ENCODE measurements at regions not wholly inside any gene's neighbourhood (a gene's known extent, or its start where the extent isn't known, plus 50 kb on each side); places are given as distances from the start of the nearest gene placed in this dataset.

- TF ChIP-seq CTCF (IDR thresholded peaks at IDR 0.05) (no peak), POLR2AphosphoS5 (IDR thresholded peaks at IDR 0.05) (no peak), POLR2A (IDR thresholded peaks at IDR 0.05) (no peak)
- Histone ChIP-seq H3K9me3 (no peaks in the 10 kb centered on the region), H3K27me3 (no peaks in the 10 kb centered on the region), H3K27ac (no peak overlapping the region), H3K4me3 (no peak overlapping the region), H3K4me1 (no peaks in the 10 kb centered on the region), H3K36me3 (no peaks in the 10 kb centered on the region)
- no peak for DNase-seq (ENCODE audit: low spot score in 2 of 2)
- intact Hi-C loops (cut with DNase I; ENCODE audit: low total_unique reads) = no loop called here
Observed at GRCh38 chr4:27616166-27616565, 755.5 kb downstream of the STIM2 start.

- Histone ChIP-seq H3K36me3 (no peaks in the 10 kb centered on the region), H3K27me3 (no peaks in the 10 kb centered on the region), H3K9me3 (no peaks in the 10 kb centered on the region), H3K4me3 (no peak overlapping the region), H3K27ac (no peak overlapping the region), H3K4me1 (no peaks in the 10 kb centered on the region)
- DNase-seq (ENCODE audit: low spot score in 2 of 2) = no peak
- intact Hi-C loops (cut with DNase I; ENCODE audit: low total_unique reads) = no loop called here
- TF ChIP-seq POLR2AphosphoS5 (IDR thresholded peaks at IDR 0.05) (no peak), CTCF (IDR thresholded peaks at IDR 0.05) (no peak), POLR2A (IDR thresholded peaks at IDR 0.05) (no peak)
Observed at GRCh38 chr4:27619435-27619834, 758.8 kb downstream of the STIM2 start.

DNA sequence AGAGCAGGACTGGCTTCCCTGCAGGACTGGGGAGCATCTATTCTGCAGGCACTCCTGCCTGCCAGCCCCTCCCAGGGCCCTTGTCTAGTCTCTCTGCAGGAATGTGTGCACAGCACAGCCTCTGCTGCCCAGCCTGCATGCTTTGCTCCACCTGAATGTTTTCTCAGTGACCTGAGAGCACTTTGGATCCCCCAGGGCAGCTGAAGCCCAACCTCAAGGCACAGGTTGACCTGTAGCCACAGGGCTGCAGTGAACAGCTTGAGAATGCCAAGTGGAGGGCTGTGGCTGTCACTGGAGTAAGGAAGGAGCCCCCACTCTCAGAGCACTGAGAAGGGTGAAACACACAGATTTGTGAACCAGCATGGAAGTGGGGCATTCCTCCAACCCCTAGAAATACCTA lies 760.2 kb downstream of the STIM2 start:
- no peaks in the 10 kb centered on the region for H3K9me3 ChIP-seq
- H3K4me3 ChIP-seq = no peak overlapping the region
- intact Hi-C loops (cut with DNase I; ENCODE audit: low total_unique reads) = no loop called here
- no peak overlapping the region for H3K27ac ChIP-seq
- DNase-seq (ENCODE audit: low spot score in 2 of 2) = no peak
- H3K4me1 ChIP-seq = no peaks in the 10 kb centered on the region
- H3K27me3 ChIP-seq = no peaks in the 10 kb centered on the region
- no peak for TF ChIP-seq POLR2A (IDR thresholded peaks at IDR 0.05)
- no peak for TF ChIP-seq POLR2AphosphoS5 (IDR thresholded peaks at IDR 0.05)
- TF ChIP-seq CTCF (IDR thresholded peaks at IDR 0.05) = no peak
- no peaks in the 10 kb centered on the region for H3K36me3 ChIP-seq

DNA sequence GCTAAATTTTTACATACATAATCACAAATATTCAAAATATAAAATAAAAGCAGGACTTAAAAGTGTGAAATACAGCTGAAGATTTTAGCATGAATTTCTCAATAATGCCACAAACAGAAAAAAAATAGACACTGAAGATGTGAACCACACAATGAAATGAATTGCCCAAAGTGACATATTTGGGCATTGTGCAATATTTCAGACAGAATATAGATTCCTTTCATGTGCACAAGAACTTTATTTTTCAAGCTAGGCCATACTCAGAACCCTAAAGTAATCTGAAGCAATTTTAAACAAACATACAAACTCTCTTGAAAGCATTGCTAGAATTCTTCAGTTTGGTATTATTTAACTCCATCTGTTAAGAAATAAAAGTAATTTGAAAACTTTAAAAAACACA lies 764.1 kb downstream of the STIM2 start:
- no peaks in the 10 kb centered on the region for H3K27me3 ChIP-seq
- H3K36me3 ChIP-seq = no peaks in the 10 kb centered on the region
- intact Hi-C loops (cut with DNase I; ENCODE audit: low total_unique reads) = no loop called here
- no peaks in the 10 kb centered on the region for H3K4me1 ChIP-seq
- no peak for TF ChIP-seq POLR2A (IDR thresholded peaks at IDR 0.05)
- no peak for TF ChIP-seq POLR2AphosphoS5 (IDR thresholded peaks at IDR 0.05)
- TF ChIP-seq CTCF (IDR thresholded peaks at IDR 0.05) = no peak
- H3K9me3 ChIP-seq = no peaks in the 10 kb centered on the region
- no peak for DNase-seq (ENCODE audit: low spot score in 2 of 2)
- no peak overlapping the region for H3K27ac ChIP-seq
- H3K4me3 ChIP-seq = no peak overlapping the region

DNA sequence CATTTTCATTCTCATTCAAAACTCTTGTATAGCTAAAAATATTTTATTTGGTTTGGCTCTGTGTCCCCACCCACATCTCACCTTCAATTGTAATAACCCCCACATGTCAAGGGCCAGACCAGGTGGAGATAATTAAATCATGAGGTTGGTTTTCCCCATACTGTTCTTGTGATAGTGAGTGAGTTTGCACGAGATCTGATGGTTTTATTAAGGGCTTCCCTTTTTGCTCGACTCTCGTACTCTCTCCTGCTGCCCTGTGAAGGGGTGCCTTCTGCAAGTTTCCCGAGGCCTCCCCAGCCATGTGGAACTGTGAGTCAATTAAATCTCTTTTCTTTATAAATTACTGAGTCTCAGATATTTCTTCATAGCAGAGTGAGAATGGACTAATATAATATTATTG lies 768.0 kb downstream of the STIM2 start:
- intact Hi-C loops (cut with DNase I; ENCODE audit: low total_unique reads) = no loop called here
- H3K27ac ChIP-seq = no peak overlapping the region
- no peak for DNase-seq (ENCODE audit: low spot score in 2 of 2)
- no peak overlapping the region for H3K4me3 ChIP-seq
- TF ChIP-seq POLR2AphosphoS5 (IDR thresholded peaks at IDR 0.05) (no peak), CTCF (IDR thresholded peaks at IDR 0.05) (no peak), POLR2A (IDR thresholded peaks at IDR 0.05) (no peak)
- H3K27me3 ChIP-seq = no peaks in the 10 kb centered on the region
- no peaks in the 10 kb centered on the region for H3K36me3 ChIP-seq
- no peaks in the 10 kb centered on the region for H3K4me1 ChIP-seq
- H3K9me3 ChIP-seq = no peaks in the 10 kb centered on the region
